Activated T-helper 17 cell treated with anti-CD3 and anti-CD28 coated beads, Interleukin-2, amount 50 U/mL, for 72 hours (primary cell): ENCODE measurements at regions not wholly inside any gene's neighbourhood (a gene's known extent, or its start where the extent isn't known, plus 50 kb on each side); places are given as distances from the start of the nearest gene placed in this dataset.
"Not testable (repeated sequence)": the region's sequence is repeated elsewhere in the genome, so short reads cannot be mapped to it uniquely, and the experiment has no call there.

Source experiments
- ATAC-seq: fragments of 150-1000 bp; cut with Tn5 transposase; replicated peaks from 2 replicates; pipeline ENCODE4 v1.10.0; 2021; ENCODE audit warnings: mild to moderate bottlenecking, moderate library complexity
- H3K27ac Mint-ChIP-seq: one replicate; pipeline ENCODE4 v1.8.0; 2022; ENCODE audit warnings: mixed read lengths
- H3K27me3 Mint-ChIP-seq: one replicate; pipeline ENCODE4 v1.8.0; 2022; ENCODE audit warnings: mixed read lengths
- H3K36me3 Mint-ChIP-seq: one replicate; pipeline ENCODE4 v1.8.0; 2022; ENCODE audit warnings: low read depth, mild to moderate bottlenecking, mixed read lengths
- H3K4me1 Mint-ChIP-seq: one replicate; pipeline ENCODE4 v1.8.0; 2022; ENCODE audit warnings: mixed read lengths
- H3K4me3 Mint-ChIP-seq: one replicate; pipeline ENCODE4 v1.8.0; 2022; ENCODE audit warnings: mild to moderate bottlenecking, mixed read lengths
- H3K9me3 Mint-ChIP-seq: one replicate; pipeline ENCODE4 v1.8.0; 2022; ENCODE audit warnings: mixed read lengths

DNA sequence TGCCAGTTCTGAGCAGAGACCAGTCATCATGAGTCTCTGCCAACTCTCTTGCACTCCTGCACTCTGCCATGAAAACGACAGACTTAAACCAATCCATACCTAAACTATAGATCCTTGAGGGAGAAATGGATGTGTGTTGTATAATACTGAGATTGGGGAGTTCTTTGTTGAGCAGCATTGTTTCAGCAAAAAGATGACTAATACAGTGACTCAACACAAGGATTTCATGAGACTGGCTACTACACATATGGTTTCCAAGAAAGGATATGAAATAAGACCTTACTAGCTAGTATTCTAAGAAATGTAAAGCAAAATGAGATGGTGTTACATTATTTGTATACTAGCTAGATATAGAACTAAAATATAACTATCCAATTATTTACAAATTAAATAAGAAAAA, 53.5 kb upstream of the SEC22B start:
- not testable (repeated sequence) for H3K4me3 Mint-ChIP-seq, H3K27ac Mint-ChIP-seq, H3K27me3 Mint-ChIP-seq, H3K9me3 Mint-ChIP-seq, H3K36me3 Mint-ChIP-seq, H3K4me1 Mint-ChIP-seq
- peak; percentile 77 for ATAC-seq
